Caco-2 (cell line): ENCODE measurements at regions not wholly inside any gene's neighbourhood (a gene's known extent, or its start where the extent isn't known, plus 50 kb on each side); places are given as distances from the start of the nearest gene placed in this dataset.

Experiments
- BruUV-seq: library from RNA; stranded (reverse); fragments of 400-500 nt; replicated peaks from 2 replicates; lab custom pipeline; 2021; lab: Mats Ljungman, UMichigan
- CTCF ChIA-PET: fragments of 300-600 bp; sonication (Branson Sonifier 250); formaldehyde crosslinking; loops from one replicate; lab custom pipeline; 2022; ENCODE audit warnings: antibody characterized with exemption; lab: Charles Lee
- POLR2A ChIA-PET: fragments of 300-600 bp; sonication (Branson Sonifier 250); formaldehyde crosslinking; loops from one replicate; lab custom pipeline; 2022; ENCODE audit warnings: antibody characterized with exemption; lab: Charles Lee
- DNase-seq, 2 experiments: peaks; one replicate each; pipeline versions ENCODE4 v3.0.0 to v3.0.0-alpha.2; 2020 to 2022
- H3K27me3 ChIP-seq: replicated peaks from 2 replicates; pipeline ENCODE4 v1.6.0; 2011; ENCODE audit warnings: low read length; ENCODE audit not compliant: control insufficient read depth, insufficient read depth
- H3K36me3 ChIP-seq: 2 replicates; pipeline ENCODE4 v1.5.1; 2011; ENCODE audit warnings: low read length; ENCODE audit not compliant: control insufficient read depth, insufficient read depth
- H3K4me1 ChIP-seq: fragments of 250-450 bp; sonication (Bioruptor Pico); 2 replicates; pipeline ENCODE4 v1.5.1; 2020; ENCODE audit warnings: mild to moderate bottlenecking
- H3K4me3 ChIP-seq: 2 replicates; pipeline ENCODE4 v1.5.1; 2011; ENCODE audit warnings: low read depth, mild to moderate bottlenecking, control low read depth, low read length
- H3K9me3 ChIP-seq: fragments of 250-450 bp; sonication (Bioruptor Pico); 2 replicates; pipeline ENCODE4 v1.5.1; 2020; ENCODE audit warnings: mild to moderate bottlenecking, moderate library complexity
- H3K27ac Mint-ChIP-seq: one replicate; pipeline ENCODE4 v1.8.0; 2022; ENCODE audit warnings: mixed read lengths; ENCODE audit not compliant: unreplicated experiment
- H3K27me3 Mint-ChIP-seq: one replicate; pipeline ENCODE4 v1.8.0; 2022; ENCODE audit warnings: mixed read lengths; ENCODE audit not compliant: insufficient read depth, unreplicated experiment
- H3K36me3 Mint-ChIP-seq: one replicate; pipeline ENCODE4 v1.8.0; 2022; ENCODE audit warnings: mild to moderate bottlenecking, mixed read lengths; ENCODE audit not compliant: insufficient read depth, unreplicated experiment
- H3K4me1 Mint-ChIP-seq: one replicate; pipeline ENCODE4 v1.8.0; 2022; ENCODE audit warnings: low read depth, mixed read lengths; ENCODE audit not compliant: unreplicated experiment
- H3K4me3 Mint-ChIP-seq: one replicate; pipeline ENCODE4 v1.8.0; 2022; ENCODE audit warnings: mild to moderate bottlenecking, moderate library complexity, mixed read lengths; ENCODE audit not compliant: unreplicated experiment
- H3K9me3 Mint-ChIP-seq: one replicate; pipeline ENCODE4 v1.8.0; 2022; ENCODE audit warnings: mixed read lengths; ENCODE audit not compliant: unreplicated experiment
- intact Hi-C: fragments of 100-400 bp; cut with micrococcal nuclease; formaldehyde crosslinking; loops from one replicate; pipeline ENCODE4 v1.10.0; 2022; ENCODE audit not compliant: unreplicated experiment
- TF ChIP-seq, protein P1 (sequence below), 2 experiments: fragments of 200-600 bp in 1 of 2; IDR thresholded peaks; 1 replicate in 1 of 2; 2 replicates in 1 of 2; pipeline versions ENCODE4 v1.5.1 to v1.8.0; 2011 to 2022; ENCODE audit warnings: antibody characterized with exemption in 1 of 2, control low read depth in 1 of 2, inconsistent platforms in 1 of 2, low read depth in 1 of 2, low read length in 1 of 2, mild to moderate bottlenecking in 1 of 2, moderate library complexity in 1 of 2; ENCODE audit not compliant: insufficient read depth in 1 of 2, severe bottlenecking in 1 of 2, unreplicated experiment in 1 of 2

DNA sequence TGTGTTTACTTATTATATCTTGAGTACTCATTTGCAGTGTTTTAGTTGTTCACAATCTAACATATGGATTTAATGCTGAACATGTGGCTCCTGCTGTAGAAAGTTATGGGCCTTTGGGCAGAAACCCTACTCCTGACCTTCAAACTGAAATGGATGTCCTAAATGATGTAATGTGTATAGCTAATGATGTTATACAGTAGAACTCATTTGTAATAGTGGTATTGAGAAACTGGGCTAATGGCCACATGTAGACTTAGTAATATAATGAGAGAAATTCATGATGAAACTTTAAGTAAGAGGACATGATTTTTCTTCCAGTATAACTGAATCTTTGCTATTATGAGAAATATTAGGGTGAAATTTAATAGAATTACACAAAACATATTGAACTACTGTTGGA is 121.3 kb upstream of the PTPRK start:
- H3K36me3 Mint-ChIP-seq: no peaks in the 10 kb centered on the region
- H3K9me3 ChIP-seq: no peaks in the 10 kb centered on the region
- H3K4me3 ChIP-seq: no peak overlapping the region
- intact Hi-C loops: no loop called here
- CTCF ChIA-PET: no interaction called here
- no TSS peak for BruUV-seq
- H3K4me1 ChIP-seq: no peaks in the 10 kb centered on the region
- DNase-seq: no peak
- no peak overlapping the region for H3K4me3 Mint-ChIP-seq
- peaks cover 6% of the 10 kb centered on the region for H3K27me3 Mint-ChIP-seq
- H3K27me3 ChIP-seq: no peaks in the 10 kb centered on the region
- POLR2A ChIA-PET: no interaction called here
- H3K27ac Mint-ChIP-seq: no peak overlapping the region
- H3K4me1 Mint-ChIP-seq: peaks cover 6% of the 10 kb centered on the region
- TF ChIP-seq, protein P1, sequence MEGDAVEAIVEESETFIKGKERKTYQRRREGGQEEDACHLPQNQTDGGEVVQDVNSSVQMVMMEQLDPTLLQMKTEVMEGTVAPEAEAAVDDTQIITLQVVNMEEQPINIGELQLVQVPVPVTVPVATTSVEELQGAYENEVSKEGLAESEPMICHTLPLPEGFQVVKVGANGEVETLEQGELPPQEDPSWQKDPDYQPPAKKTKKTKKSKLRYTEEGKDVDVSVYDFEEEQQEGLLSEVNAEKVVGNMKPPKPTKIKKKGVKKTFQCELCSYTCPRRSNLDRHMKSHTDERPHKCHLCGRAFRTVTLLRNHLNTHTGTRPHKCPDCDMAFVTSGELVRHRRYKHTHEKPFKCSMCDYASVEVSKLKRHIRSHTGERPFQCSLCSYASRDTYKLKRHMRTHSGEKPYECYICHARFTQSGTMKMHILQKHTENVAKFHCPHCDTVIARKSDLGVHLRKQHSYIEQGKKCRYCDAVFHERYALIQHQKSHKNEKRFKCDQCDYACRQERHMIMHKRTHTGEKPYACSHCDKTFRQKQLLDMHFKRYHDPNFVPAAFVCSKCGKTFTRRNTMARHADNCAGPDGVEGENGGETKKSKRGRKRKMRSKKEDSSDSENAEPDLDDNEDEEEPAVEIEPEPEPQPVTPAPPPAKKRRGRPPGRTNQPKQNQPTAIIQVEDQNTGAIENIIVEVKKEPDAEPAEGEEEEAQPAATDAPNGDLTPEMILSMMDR (IDR thresholded peaks at IDR 0.05; ENCODE audit: insufficient read depth in 1 of 2, low read depth in 1 of 2, low read length in 1 of 2, severe bottlenecking in 1 of 2, unreplicated experiment in 1 of 2): no peak
- H3K36me3 ChIP-seq: no peaks in the 10 kb centered on the region
- H3K9me3 Mint-ChIP-seq: no peaks in the 10 kb centered on the region

GRCh38 chr6:128638817-128639216 is 118.4 kb upstream of the PTPRK start:
- DNase-seq: no peak
- peaks cover 6% of the 10 kb centered on the region for H3K4me1 Mint-ChIP-seq
- intact Hi-C loops: no loop called here
- Histone ChIP-seq H3K4me1 (no peaks in the 10 kb centered on the region), H3K4me3 (no peak overlapping the region), H3K36me3 (no peaks in the 10 kb centered on the region), H3K9me3 (no peaks in the 10 kb centered on the region), H3K27me3 (no peaks in the 10 kb centered on the region)
- TF ChIP-seq, protein P1 (IDR thresholded peaks at IDR 0.05; ENCODE audit: insufficient read depth in 1 of 2, low read depth in 1 of 2, low read length in 1 of 2, severe bottlenecking in 1 of 2, unreplicated experiment in 1 of 2): no peak
- no peak overlapping the region for H3K4me3 Mint-ChIP-seq
- BruUV-seq: no TSS peak
- H3K9me3 Mint-ChIP-seq: no peaks in the 10 kb centered on the region
- ChIA-PET CTCF (no interaction called here), POLR2A (no interaction called here)
- H3K27ac Mint-ChIP-seq: no peak overlapping the region
- peaks cover 8% of the 10 kb centered on the region for H3K27me3 Mint-ChIP-seq
- H3K36me3 Mint-ChIP-seq: no peaks in the 10 kb centered on the region

- Mint-ChIP-seq H3K27ac (no peak overlapping the region), H3K4me1 (no peaks in the 10 kb centered on the region), H3K4me3 (no peak overlapping the region), H3K27me3 (peaks cover 6% of the 10 kb centered on the region), H3K9me3 (no peaks in the 10 kb centered on the region), H3K36me3 (no peaks in the 10 kb centered on the region)
- Histone ChIP-seq H3K27me3 (no peaks in the 10 kb centered on the region), H3K9me3 (no peaks in the 10 kb centered on the region), H3K36me3 (no peaks in the 10 kb centered on the region), H3K4me1 (no peaks in the 10 kb centered on the region), H3K4me3 (no peak overlapping the region)
- POLR2A ChIA-PET: no interaction called here
- no TSS peak for BruUV-seq
- DNase-seq: no peak
- intact Hi-C loops: no loop called here
- TF ChIP-seq, protein P1 (IDR thresholded peaks at IDR 0.05; ENCODE audit: insufficient read depth in 1 of 2, low read depth in 1 of 2, low read length in 1 of 2, severe bottlenecking in 1 of 2, unreplicated experiment in 1 of 2): no peak
- CTCF ChIA-PET: no interaction called here
Measured at GRCh38 chr6:128635219-128635618, 114.8 kb upstream of the PTPRK start.
